ENCODE measurements at regions not wholly inside any gene's neighbourhood (a gene's known extent, or its start where the extent isn't known, plus 50 kb on each side); places are given as distances from the start of the nearest gene placed in this dataset.

- TF ChIP-seq CTCF (IDR thresholded peaks at IDR 0.05) (no peak), POLR2A (IDR thresholded peaks at IDR 0.05) (no peak), EP300 (IDR thresholded peaks at IDR 0.05) (no peak)
Measured at GRCh38 chr13:44017756-44018309, 138.1 kb downstream of the LACC1 start.

Data from tibial nerve (tissue), 4 donors.